ENCODE measurements at regions not wholly inside any gene's neighbourhood (a gene's known extent, or its start where the extent isn't known, plus 50 kb on each side); places are given as distances from the start of the nearest gene placed in this dataset.

DNA sequence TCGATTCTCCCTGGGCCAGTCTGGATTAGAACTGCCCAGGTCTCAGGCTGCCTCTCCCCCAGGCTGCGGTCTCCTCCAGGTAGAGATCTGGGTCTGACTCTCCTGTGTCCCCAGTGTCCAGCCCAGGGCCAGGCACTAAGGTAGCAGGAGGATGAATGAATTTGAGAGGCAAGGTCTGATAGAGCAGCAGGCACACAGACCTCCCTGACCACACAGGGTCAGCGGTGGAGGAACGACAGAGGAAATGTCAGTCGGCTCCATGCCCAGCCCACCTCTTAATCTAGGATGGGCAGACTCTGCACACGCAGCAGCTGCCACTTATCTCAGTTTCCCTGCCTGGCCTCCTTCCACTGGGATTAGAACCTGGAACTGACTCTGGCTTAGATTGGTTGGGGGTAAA, 272.7 kb upstream of the MVB12B start:
- no peaks in the 10 kb centered on the region for H3K9me3 ChIP-seq (replicated peaks in 1 of 2; ENCODE audit: control insufficient read depth in 1 of 2, insufficient read depth in 1 of 2, low read length in 2 of 2)
- 58% methylated on average over 3 of the region's 6 CpGs for whole genome bisulfite sequencing (ENCODE audit: insufficient coverage)

GRCh38 chr9:126055381-126055985, 271.1 kb upstream of the MVB12B start:
- Mint-ChIP-seq H3K4me1 (no peaks in the 10 kb centered on the region), H3K27ac (no peak overlapping the region), H3K27me3 (ENCODE audit: low read depth in 3 of 3) (peaks cover 6 to 25% (median 7%) of the 10 kb centered on the region in 3 donors), H3K4me3 (no peak overlapping the region), H3K9me3 (no peaks in the 10 kb centered on the region), H3K36me3 (no peaks in the 10 kb centered on the region)
- H3K9ac ChIP-seq (ENCODE audit: insufficient read depth, low read length, poor library complexity, severe bottlenecking) = no peak overlapping the region
- no peak overlapping the region for H3K27ac ChIP-seq (ENCODE audit: low read depth in 1 of 2, low read length in 2 of 2)
- H3K9me3 ChIP-seq (replicated peaks in 1 of 2; ENCODE audit: control insufficient read depth in 1 of 2, insufficient read depth in 1 of 2, low read length in 2 of 2) = no peaks in the 10 kb centered on the region
- intact Hi-C loops (cut with micrococcal nuclease) = no loop called here
- no peaks in the 10 kb centered on the region for H3K79me2 ChIP-seq (ENCODE audit: insufficient read depth, low read length)
- no peak overlapping the region for H3K4me2 ChIP-seq (replicated peaks; ENCODE audit: extremely low read depth, low read length, poor library complexity, severe bottlenecking)
- no peaks in the 10 kb centered on the region for H3K4me1 ChIP-seq (ENCODE audit: control insufficient read depth in 1 of 2, insufficient read depth in 2 of 2, low read length in 2 of 2)
- TF ChIP-seq, protein P1, sequence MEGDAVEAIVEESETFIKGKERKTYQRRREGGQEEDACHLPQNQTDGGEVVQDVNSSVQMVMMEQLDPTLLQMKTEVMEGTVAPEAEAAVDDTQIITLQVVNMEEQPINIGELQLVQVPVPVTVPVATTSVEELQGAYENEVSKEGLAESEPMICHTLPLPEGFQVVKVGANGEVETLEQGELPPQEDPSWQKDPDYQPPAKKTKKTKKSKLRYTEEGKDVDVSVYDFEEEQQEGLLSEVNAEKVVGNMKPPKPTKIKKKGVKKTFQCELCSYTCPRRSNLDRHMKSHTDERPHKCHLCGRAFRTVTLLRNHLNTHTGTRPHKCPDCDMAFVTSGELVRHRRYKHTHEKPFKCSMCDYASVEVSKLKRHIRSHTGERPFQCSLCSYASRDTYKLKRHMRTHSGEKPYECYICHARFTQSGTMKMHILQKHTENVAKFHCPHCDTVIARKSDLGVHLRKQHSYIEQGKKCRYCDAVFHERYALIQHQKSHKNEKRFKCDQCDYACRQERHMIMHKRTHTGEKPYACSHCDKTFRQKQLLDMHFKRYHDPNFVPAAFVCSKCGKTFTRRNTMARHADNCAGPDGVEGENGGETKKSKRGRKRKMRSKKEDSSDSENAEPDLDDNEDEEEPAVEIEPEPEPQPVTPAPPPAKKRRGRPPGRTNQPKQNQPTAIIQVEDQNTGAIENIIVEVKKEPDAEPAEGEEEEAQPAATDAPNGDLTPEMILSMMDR (IDR thresholded peaks at IDR 0.05) = no peak
- no peaks in the 10 kb centered on the region for H4K20me1 ChIP-seq (ENCODE audit: insufficient read depth, low read length)
- no peak overlapping the region for H2AFZ ChIP-seq (ENCODE audit: insufficient read depth, low read depth, low read length, poor library complexity, severe bottlenecking)
- H3K27me3 ChIP-seq (ENCODE audit: control insufficient read depth in 2 of 2, insufficient read depth in 2 of 2, low read length in 2 of 2) = no peaks in the 10 kb centered on the region
- DNase-seq = no peak
- 96% methylated on average over 9 of the region's 16 CpGs for WGBS (ENCODE audit: insufficient coverage)
- no peak overlapping the region for H3K4me3 ChIP-seq (replicated peaks in 1 of 3; ENCODE audit: low read depth in 2 of 3, low read length in 3 of 3)
- no peaks in the 10 kb centered on the region for H3K36me3 ChIP-seq (replicated peaks in 1 of 2; ENCODE audit: control insufficient read depth in 1 of 2, insufficient read depth in 2 of 2, low read length in 2 of 2)

More for the DNA sequence above, 272.7 kb upstream of the MVB12B start:
- Mint-ChIP-seq H3K9me3 (no peaks in the 10 kb centered on the region), H3K27me3 (ENCODE audit: low read depth in 3 of 3) (peaks cover 4 to 18% (median 4%) of the 10 kb centered on the region in 3 donors), H3K4me1 (no peaks in the 10 kb centered on the region), H3K27ac (no peak overlapping the region), H3K4me3 (no peak overlapping the region), H3K36me3 (no peaks in the 10 kb centered on the region)
- intact Hi-C loops (cut with micrococcal nuclease) = no loop called here
- H2AFZ ChIP-seq (ENCODE audit: insufficient read depth, low read depth, low read length, poor library complexity, severe bottlenecking) = no peak overlapping the region
- no peak overlapping the region for H3K27ac ChIP-seq (ENCODE audit: low read depth in 1 of 2, low read length in 2 of 2)
- H3K27me3 ChIP-seq (ENCODE audit: control insufficient read depth in 2 of 2, insufficient read depth in 2 of 2, low read length in 2 of 2) = no peaks in the 10 kb centered on the region
- H3K4me3 ChIP-seq (replicated peaks in 1 of 3; ENCODE audit: low read depth in 2 of 3, low read length in 3 of 3) = no peak overlapping the region
- no peaks in the 10 kb centered on the region for H3K4me1 ChIP-seq (ENCODE audit: control insufficient read depth in 1 of 2, insufficient read depth in 2 of 2, low read length in 2 of 2)
- no peaks in the 10 kb centered on the region for H3K79me2 ChIP-seq (ENCODE audit: insufficient read depth, low read length)
- TF ChIP-seq, protein P1 (IDR thresholded peaks at IDR 0.05) = no peak
- no peak overlapping the region for H3K4me2 ChIP-seq (replicated peaks; ENCODE audit: extremely low read depth, low read length, poor library complexity, severe bottlenecking)
- DNase-seq = no peak
- H3K36me3 ChIP-seq (replicated peaks in 1 of 2; ENCODE audit: control insufficient read depth in 1 of 2, insufficient read depth in 2 of 2, low read length in 2 of 2) = no peaks in the 10 kb centered on the region
- no peak overlapping the region for H3K9ac ChIP-seq (ENCODE audit: insufficient read depth, low read length, poor library complexity, severe bottlenecking)
- H4K20me1 ChIP-seq (ENCODE audit: insufficient read depth, low read length) = no peaks in the 10 kb centered on the region

Measured in CD14-positive monocyte (primary cell).